ENCODE measurements at regions not wholly inside any gene's neighbourhood (a gene's known extent, or its start where the extent isn't known, plus 50 kb on each side); places are given as distances from the start of the nearest gene placed in this dataset.

DNA sequence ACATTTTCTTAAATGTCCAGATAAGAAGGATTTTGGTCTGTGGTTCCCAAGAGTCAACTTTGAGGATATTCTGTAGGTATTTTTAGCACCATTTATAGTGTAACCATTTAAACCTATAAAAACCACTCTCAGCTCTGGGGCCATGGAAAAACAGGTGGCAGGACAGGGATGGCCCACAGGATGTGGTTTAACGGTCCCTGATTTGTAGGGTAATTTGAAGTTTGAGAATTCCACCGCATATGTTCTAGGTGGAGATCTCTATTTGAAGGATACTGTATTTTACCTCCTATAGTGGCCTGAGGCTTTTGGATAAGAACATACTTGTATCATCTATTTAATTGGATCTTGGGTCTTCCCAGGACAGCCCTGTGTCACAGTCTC lies 62.4 kb upstream of the IGLL5 start:
- no peak for DNase-seq

GRCh38 chr22:22827187-22827939 lies 60.3 kb upstream of the IGLL5 start:
- DNase-seq: no peak

DNA sequence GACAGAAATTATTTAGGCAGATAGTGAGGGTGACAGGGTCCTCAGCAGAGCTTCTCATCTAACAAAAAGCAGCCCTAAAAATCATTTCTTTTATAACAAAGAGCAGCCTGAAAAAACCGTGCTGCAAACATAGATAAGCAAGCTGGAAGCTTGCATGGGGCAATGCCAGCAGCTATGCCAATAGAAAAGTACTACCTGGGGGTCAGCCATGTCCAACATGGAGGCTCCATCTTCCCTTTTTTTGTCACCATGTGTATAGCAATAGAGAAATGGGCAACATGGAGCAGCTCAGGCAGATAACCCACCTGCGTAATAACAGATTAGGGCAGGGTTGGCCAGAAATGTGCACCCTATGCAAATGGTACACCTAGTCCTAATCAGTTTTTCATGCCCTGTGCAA lies 57.4 kb upstream of the IGLL5 start:
- no peak for DNase-seq

DNA sequence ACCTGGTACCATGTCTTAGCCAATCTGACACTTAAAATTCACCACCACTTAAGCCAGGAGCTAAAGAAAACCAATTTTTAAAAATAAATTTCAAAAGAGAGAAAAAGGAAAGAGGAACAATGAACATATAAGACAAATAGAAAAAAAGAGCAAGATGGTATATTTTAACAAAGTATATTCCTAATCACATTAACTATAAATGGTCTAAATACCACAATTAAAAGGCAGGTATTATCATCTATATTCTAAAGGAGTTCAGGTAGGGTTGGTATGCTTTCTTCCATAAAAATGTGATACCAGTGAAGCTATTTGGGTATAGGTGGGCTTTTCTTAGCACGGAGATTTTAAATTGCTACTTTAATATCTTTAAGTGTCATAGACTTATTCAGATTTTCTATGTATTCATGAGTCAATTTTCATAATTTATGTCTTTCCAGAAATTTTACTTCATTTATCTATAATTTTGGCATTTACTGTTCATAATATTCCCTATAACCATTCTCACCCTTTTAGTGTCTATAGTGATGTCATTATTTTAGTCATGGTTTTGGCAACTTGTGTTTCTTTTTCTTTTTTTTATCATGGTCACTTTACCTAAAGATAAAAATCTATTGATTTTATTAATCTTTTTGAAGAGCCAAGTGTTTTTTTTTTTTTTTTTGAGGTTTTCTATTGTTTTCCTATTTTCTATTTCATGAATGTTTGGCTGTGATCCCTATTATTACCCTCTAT lies 56.5 kb upstream of the IGLL5 start:
- no peak for DNase-seq

DNA sequence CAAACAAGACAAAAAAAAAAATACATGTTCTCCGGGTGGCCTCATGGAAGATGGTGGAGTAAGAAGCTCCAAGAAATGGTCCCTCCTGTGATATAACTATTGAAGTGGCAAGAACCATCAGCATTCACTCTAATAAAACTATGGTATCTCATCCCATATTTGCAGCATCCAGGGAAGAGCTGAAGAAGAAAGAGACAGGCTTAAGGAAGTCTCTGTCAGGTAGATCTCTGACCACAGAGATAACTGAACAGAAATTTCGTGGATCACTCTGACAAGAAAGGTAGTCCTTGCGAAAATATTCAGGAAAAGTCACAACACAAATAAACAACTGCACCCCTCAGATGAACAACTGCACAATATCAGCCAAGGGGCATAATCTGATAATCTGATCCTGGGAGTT lies 54.6 kb upstream of the IGLL5 start:
- DNase-seq: no peak

DNA sequence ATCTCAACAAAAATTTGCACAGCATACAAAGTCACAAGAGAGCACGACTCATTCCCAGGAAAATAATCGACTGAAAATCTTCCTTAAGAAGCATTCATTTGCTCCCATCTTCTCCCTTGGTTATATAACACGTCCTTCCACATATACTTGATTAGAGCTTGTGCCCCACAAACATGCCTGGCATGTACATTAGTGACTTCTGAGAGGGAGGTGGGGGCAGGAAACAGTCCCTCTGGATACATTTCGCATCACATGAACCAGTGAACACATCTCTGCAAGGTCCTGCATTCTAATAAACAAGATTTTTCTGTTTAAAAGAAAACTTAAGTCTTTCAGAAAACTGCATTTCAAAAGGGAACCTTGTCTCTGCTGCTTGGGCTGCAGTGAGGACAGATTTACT lies 54.1 kb upstream of the IGLL5 start:
- DNase-seq: no peak

GRCh38 chr22:22834204-22834603 lies 53.4 kb upstream of the IGLL5 start:
- DNase-seq: no peak

GRCh38 chr22:22834783-22835182 lies 52.8 kb upstream of the IGLL5 start:
- DNase-seq: no peak

- no peak for DNase-seq
These were observed 52.4 kb upstream of the IGLL5 start for GRCh38 chr22:22835242-22835641.

GRCh38 chr22:22835771-22836291 lies 51.8 kb upstream of the IGLL5 start:
- no peak for DNase-seq

DNA sequence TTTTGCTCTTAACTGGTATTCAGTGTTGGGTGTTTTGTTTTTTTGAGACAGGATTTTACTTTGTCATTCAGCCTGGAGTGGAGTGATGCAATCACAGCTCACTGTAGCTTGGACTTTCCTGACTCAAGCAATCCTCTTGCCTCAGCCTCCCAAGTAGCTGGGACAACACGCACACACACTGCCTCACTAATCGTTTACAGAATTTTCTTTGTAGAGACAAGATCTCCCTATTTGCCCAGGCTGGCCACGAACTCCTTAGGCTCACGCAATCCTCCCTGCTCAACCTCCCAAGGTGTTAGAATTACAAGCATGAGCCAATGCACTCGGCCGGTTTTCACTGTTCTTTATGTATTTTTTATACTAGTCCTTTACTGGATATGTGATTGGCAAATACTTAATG lies 51.0 kb upstream of the IGLL5 start:
- no peak for DNase-seq

Measured in activated CD4-positive, alpha-beta T cell treated with anti-CD3 and anti-CD28 coated beads, Interleukin-10, Interleukin-2, amounts not matched to agents 100 ng/mL and 50 ng/mL, durations not matched to agents 16 hours and 8 hours (primary cell).